A673 (cell line): ENCODE measurements at regions not wholly inside any gene's neighbourhood (a gene's known extent, or its start where the extent isn't known, plus 50 kb on each side); places are given as distances from the start of the nearest gene placed in this dataset.
"Not testable (repeated sequence)": the region's sequence is repeated elsewhere in the genome, so short reads cannot be mapped to it uniquely, and the experiment has no call there.

Experiments
- BruUV-seq: library from RNA; stranded (reverse); fragments of 400-500 nt; replicated peaks from 2 replicates; lab custom pipeline; 2021; lab: Mats Ljungman, UMichigan
- CTCF ChIA-PET: fragments of 300-600 bp; sonication (Branson Sonifier 250); formaldehyde crosslinking; loops from one replicate; lab custom pipeline; 2022; ENCODE audit warnings: antibody characterized with exemption; lab: Charles Lee
- POLR2A ChIA-PET: fragments of 300-600 bp; sonication (Branson Sonifier 250); formaldehyde crosslinking; loops from one replicate; lab custom pipeline; 2022; ENCODE audit warnings: antibody characterized with exemption; ENCODE audit not compliant: low non-redundant PET; lab: Charles Lee
- DNase-seq: peaks from one replicate; pipeline ENCODE4 v3.0.0-alpha.2; 2015; ENCODE audit warnings: low spot score
- H3K27ac ChIP-seq: fragments of 200-600 bp; sonication (generic); 2 replicates; pipeline ENCODE4 v1.5.1; 2016; ENCODE audit warnings: mixed run types, low read depth, mild to moderate bottlenecking, mixed read lengths, antibody characterized with exemption, low read length; ENCODE audit not compliant: poor library complexity, severe bottlenecking
- H3K27me3 ChIP-seq: fragments of 200-600 bp; sonication (generic); replicated peaks from 2 replicates; pipeline ENCODE4 v1.6.1; 2017; ENCODE audit warnings: mixed run types, low read depth, mild to moderate bottlenecking, mixed read lengths, antibody characterized with exemption, low read length; ENCODE audit not compliant: insufficient read depth, poor library complexity
- H3K36me3 ChIP-seq: fragments of 200-600 bp; sonication (generic); 2 replicates; pipeline ENCODE4 v1.6.1; 2016; ENCODE audit warnings: mixed run types, mild to moderate bottlenecking, mixed read lengths, antibody characterized with exemption, low read length; ENCODE audit not compliant: insufficient read depth, poor library complexity, severe bottlenecking
- H3K4me1 ChIP-seq: fragments of 200-600 bp; sonication (generic); 2 replicates; pipeline ENCODE4 v1.6.1; 2017; ENCODE audit warnings: mixed run types, mild to moderate bottlenecking, mixed read lengths, antibody characterized with exemption, low read length; ENCODE audit not compliant: insufficient read depth, poor library complexity, severe bottlenecking
- H3K4me3 ChIP-seq: fragments of 200-600 bp; sonication (generic); 2 replicates; pipeline ENCODE4 v1.5.1; 2016; ENCODE audit warnings: low read depth, mixed run types, mild to moderate bottlenecking, mixed read lengths, low read length; ENCODE audit not compliant: poor library complexity, severe bottlenecking
- H3K9me3 ChIP-seq: fragments of 200-600 bp; sonication (generic); 2 replicates; pipeline ENCODE4 v1.6.1; 2016; ENCODE audit warnings: mixed run types, low read depth, mild to moderate bottlenecking, mixed read lengths, antibody characterized with exemption, low read length; ENCODE audit not compliant: poor library complexity, severe bottlenecking
- CTCF ChIP-seq: fragments of 300-800, 200-600 bp; sonication (generic); conservative IDR thresholded peaks from 2 replicates; pipeline ENCODE4 v1.5.1; 2017; ENCODE audit warnings: low read depth, mild to moderate bottlenecking, antibody characterized with exemption, low read length, moderate library complexity, mixed read lengths
- EZH2 ChIP-seq: fragments of 200-600 bp; sonication (generic); IDR thresholded peaks from 2 replicates; pipeline ENCODE4 v1.6.1; 2017; ENCODE audit warnings: borderline replicate concordance, low read depth, mild to moderate bottlenecking, mixed read lengths, antibody characterized with exemption, low read length; ENCODE audit not compliant: poor library complexity, severe bottlenecking
- intact Hi-C: fragments of 100-400 bp; cut with micrococcal nuclease; formaldehyde crosslinking; loops from one replicate; pipeline ENCODE4 v1.10.0; 2022; ENCODE audit not compliant: unreplicated experiment

- Histone ChIP-seq H3K9me3 (peaks cover 24% of the 10 kb centered on the region), H3K4me1 (no peaks in the 10 kb centered on the region), H3K27me3 (no peaks in the 10 kb centered on the region), H3K4me3 (no peak overlapping the region), H3K27ac (no peak overlapping the region), H3K36me3 (no peaks in the 10 kb centered on the region)
- CTCF ChIA-PET: no interaction called here
- TF ChIP-seq EZH2 (no peak), CTCF (no peak)
- no peak for DNase-seq
- intact Hi-C loops: no loop called here
- BruUV-seq: no TSS peak
- POLR2A ChIA-PET: no interaction called here
Observed at GRCh38 chr15:25989327-25989726, 126.2 kb upstream of the ATP10A start.

DNA sequence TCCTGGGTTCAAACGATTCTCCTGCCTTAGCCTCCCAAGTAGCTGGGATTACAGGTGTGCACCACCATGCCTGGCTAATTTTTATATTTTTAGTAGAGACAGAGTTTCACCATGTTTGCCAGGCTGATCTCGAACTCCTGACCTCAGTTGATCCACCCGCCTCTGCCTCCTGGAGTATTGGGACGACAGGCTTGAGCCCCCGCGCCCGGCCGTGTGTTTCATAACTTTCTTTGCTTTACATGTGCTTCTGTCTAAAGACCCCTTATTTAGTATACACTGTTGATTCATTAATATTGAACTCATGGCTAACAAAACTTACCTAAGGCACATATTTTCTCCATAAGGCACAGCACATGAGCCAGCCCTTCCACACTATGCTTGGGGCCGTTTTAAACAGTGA lies 125.6 kb upstream of the ATP10A start:
- BruUV-seq, intact Hi-C loops, H3K36me3 ChIP-seq, H3K27ac ChIP-seq, H3K4me3 ChIP-seq, POLR2A ChIA-PET, CTCF ChIA-PET, DNase-seq, H3K4me1 ChIP-seq, H3K27me3 ChIP-seq: not testable (repeated sequence)
- peaks cover 18% of the 10 kb centered on the region for H3K9me3 ChIP-seq

DNA sequence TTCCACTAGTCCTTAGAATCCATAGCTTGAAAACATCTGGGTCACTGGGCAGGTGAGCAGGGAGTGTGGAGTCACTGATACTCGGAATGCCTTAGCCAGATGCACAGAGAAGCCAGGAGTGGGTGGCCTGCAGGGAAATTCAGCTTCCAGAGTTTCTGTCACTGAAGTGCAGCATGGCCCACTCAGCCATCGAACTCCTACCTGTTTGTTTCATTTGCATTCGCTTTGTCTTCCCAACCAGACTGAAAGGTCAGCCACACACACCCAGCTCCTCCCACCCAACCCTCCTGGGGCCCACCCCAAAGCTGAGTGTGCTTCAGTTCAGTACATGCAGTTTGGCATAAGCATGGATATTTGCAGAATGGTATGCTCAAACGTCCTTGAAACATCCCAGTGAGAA lies 124.5 kb upstream of the ATP10A start:
- no peaks in the 10 kb centered on the region for H3K4me1 ChIP-seq
- H3K36me3 ChIP-seq: no peaks in the 10 kb centered on the region
- no peaks in the 10 kb centered on the region for H3K27me3 ChIP-seq
- ChIA-PET CTCF (no interaction called here), POLR2A (no interaction called here)
- H3K4me3 ChIP-seq: no peak overlapping the region
- H3K27ac ChIP-seq: no peak overlapping the region
- peaks cover 21% of the 10 kb centered on the region for H3K9me3 ChIP-seq
- intact Hi-C loops: no loop called here
- DNase-seq: no peak
- TF ChIP-seq EZH2 (no peak), CTCF (no peak)
- no TSS peak for BruUV-seq

DNA sequence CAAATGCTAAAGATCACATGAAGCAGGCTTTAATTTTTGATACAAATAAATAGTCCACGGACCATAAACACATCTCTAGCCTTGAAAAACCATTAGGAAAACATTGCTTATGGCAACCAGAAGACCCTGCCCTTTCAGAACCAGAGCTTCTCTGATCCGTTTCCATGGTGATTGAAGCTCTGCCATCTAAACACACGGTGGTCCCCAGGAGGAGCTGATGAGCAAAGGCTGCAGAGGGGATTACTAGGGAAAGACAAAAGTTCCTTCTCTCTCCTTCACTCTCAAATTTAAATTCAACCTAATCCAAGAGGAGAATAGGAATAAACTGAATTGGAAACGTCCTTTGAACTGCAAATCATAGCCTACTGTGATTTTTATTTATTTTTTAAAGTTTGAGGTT lies 122.0 kb upstream of the ATP10A start:
- CTCF ChIA-PET: no interaction called here
- intact Hi-C loops: no loop called here
- peaks cover 24% of the 10 kb centered on the region for H3K9me3 ChIP-seq
- no peaks in the 10 kb centered on the region for H3K4me1 ChIP-seq
- POLR2A ChIA-PET: no interaction called here
- no peaks in the 10 kb centered on the region for H3K36me3 ChIP-seq
- no peak overlapping the region for H3K4me3 ChIP-seq
- H3K27me3 ChIP-seq: no peaks in the 10 kb centered on the region
- DNase-seq: no peak
- TF ChIP-seq CTCF: no peak
- no peak for TF ChIP-seq EZH2
- H3K27ac ChIP-seq: no peak overlapping the region
- BruUV-seq: no TSS peak
